Progenitor cell of endocrine pancreas (in vitro differentiated cells): ENCODE measurements at regions not wholly inside any gene's neighbourhood (a gene's known extent, or its start where the extent isn't known, plus 50 kb on each side); places are given as distances from the start of the nearest gene placed in this dataset.

Experiments
- DNase-seq: peaks from one replicate; pipeline ENCODE4 v3.0.0; 2021; ENCODE audit warnings: low spot score; ENCODE audit not compliant: unreplicated experiment
- H3K27ac Mint-ChIP-seq: 2 replicates; pipeline ENCODE4 v1.8.0; 2021; ENCODE audit warnings: mild to moderate bottlenecking, moderate library complexity, mixed read lengths
- H3K27me3 Mint-ChIP-seq: 2 replicates; pipeline ENCODE4 v1.8.0; 2021; ENCODE audit warnings: mixed read lengths
- H3K36me3 Mint-ChIP-seq: 2 replicates; pipeline ENCODE4 v1.8.0; 2022; ENCODE audit warnings: mixed read lengths; ENCODE audit not compliant: insufficient read depth
- H3K4me1 Mint-ChIP-seq: 2 replicates; pipeline ENCODE4 v1.8.0; 2021; ENCODE audit warnings: low read depth, mixed read lengths
- H3K4me3 Mint-ChIP-seq: 2 replicates; pipeline ENCODE4 v1.8.0; 2021; ENCODE audit warnings: low read depth, mild to moderate bottlenecking, moderate library complexity, mixed read lengths
- H3K9me3 Mint-ChIP-seq: 2 replicates; pipeline ENCODE4 v1.8.0; 2021; ENCODE audit warnings: low read depth, mixed read lengths
- TF ChIP-seq, protein P1 (sequence below): fragments of 200-600 bp; sonication (generic); IDR thresholded peaks from one replicate; pipeline ENCODE4 v1.5.0; 2021; ENCODE audit warnings: antibody characterized with exemption, mild to moderate bottlenecking; ENCODE audit not compliant: unreplicated experiment

DNA sequence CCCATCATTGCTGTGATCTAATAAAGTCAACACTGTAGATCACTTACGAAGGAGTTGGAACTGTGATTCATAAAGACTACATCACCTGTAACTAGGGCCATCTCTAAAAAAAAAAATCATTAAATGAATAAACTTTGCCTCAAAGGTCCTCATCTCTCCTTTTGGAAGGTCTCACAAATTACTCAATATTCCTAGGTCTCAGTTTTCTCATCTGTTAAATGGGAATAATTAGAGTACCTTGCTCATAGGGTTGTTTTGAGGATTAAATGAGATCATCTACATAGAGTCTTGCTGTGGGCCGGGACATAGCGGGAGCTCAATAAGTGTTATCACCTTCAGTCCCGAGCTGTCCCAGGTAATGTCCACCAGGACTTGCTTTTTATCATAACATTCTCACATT is 335.1 kb upstream of the PROK2 start:
- H3K4me1 Mint-ChIP-seq = no peaks in the 10 kb centered on the region
- TF ChIP-seq, protein P1, sequence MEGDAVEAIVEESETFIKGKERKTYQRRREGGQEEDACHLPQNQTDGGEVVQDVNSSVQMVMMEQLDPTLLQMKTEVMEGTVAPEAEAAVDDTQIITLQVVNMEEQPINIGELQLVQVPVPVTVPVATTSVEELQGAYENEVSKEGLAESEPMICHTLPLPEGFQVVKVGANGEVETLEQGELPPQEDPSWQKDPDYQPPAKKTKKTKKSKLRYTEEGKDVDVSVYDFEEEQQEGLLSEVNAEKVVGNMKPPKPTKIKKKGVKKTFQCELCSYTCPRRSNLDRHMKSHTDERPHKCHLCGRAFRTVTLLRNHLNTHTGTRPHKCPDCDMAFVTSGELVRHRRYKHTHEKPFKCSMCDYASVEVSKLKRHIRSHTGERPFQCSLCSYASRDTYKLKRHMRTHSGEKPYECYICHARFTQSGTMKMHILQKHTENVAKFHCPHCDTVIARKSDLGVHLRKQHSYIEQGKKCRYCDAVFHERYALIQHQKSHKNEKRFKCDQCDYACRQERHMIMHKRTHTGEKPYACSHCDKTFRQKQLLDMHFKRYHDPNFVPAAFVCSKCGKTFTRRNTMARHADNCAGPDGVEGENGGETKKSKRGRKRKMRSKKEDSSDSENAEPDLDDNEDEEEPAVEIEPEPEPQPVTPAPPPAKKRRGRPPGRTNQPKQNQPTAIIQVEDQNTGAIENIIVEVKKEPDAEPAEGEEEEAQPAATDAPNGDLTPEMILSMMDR = no peak

DNA sequence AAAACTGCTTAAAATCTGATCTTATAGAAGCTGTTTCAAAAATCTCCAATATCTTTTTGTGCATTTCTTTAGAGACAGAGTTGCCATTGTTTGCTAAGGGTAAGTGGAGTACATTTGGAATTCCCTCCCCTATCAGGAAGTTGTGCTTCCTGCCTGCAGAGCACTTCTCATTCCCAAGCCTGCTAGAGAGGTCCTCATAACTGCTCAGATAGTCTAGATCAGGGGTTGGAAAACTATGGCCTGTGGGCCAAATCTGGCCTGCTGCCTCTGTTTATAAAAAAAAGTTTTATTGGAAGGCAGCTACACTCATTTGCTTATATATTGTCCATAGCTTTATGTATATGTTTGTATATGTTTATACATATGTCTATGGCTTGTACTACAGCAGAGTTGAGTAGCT is 333.7 kb upstream of the PROK2 start:
- no peaks in the 10 kb centered on the region for H3K27me3 Mint-ChIP-seq
- no peak overlapping the region for H3K4me3 Mint-ChIP-seq
- H3K27ac Mint-ChIP-seq = peak overlapping the region; percentile 26
- H3K9me3 Mint-ChIP-seq = no peaks in the 10 kb centered on the region
- H3K36me3 Mint-ChIP-seq = no peaks in the 10 kb centered on the region
- TF ChIP-seq, protein P1 = no peak
- H3K4me1 Mint-ChIP-seq = no peaks in the 10 kb centered on the region
- no peak for DNase-seq

More for the DNA sequence above, 335.1 kb upstream of the PROK2 start:
- no peak for DNase-seq
- H3K4me3 Mint-ChIP-seq = no peak overlapping the region
- no peaks in the 10 kb centered on the region for H3K9me3 Mint-ChIP-seq
- no peaks in the 10 kb centered on the region for H3K36me3 Mint-ChIP-seq
- no peaks in the 10 kb centered on the region for H3K27me3 Mint-ChIP-seq
- no peak overlapping the region for H3K27ac Mint-ChIP-seq

DNA sequence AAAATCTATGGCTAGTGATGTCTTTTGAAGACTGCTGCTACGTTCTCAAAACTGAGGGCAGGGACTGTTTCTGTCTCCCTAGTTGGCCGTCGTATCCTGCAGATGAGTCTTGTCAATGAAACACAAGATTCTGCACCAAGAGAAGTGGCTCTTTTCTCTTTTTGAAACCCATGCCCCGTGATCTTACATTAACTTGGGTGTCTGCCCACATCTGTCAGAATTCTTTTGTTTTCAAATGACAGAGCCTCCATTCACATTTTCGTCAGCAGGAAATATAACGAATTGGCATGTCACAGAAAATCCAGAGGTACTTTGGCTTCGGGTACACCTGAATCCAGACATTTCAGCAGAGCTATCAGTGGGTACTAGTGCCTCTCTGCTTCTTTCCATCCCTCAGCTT is 331.3 kb upstream of the PROK2 start:
- Mint-ChIP-seq H3K4me1 (peaks cover 4% of the 10 kb centered on the region), H3K27ac (no peak overlapping the region), H3K36me3 (no peaks in the 10 kb centered on the region), H3K27me3 (peaks cover 3% of the 10 kb centered on the region), H3K9me3 (no peaks in the 10 kb centered on the region), H3K4me3 (no peak overlapping the region)
- TF ChIP-seq, protein P1 = no peak
- no peak for DNase-seq

DNA sequence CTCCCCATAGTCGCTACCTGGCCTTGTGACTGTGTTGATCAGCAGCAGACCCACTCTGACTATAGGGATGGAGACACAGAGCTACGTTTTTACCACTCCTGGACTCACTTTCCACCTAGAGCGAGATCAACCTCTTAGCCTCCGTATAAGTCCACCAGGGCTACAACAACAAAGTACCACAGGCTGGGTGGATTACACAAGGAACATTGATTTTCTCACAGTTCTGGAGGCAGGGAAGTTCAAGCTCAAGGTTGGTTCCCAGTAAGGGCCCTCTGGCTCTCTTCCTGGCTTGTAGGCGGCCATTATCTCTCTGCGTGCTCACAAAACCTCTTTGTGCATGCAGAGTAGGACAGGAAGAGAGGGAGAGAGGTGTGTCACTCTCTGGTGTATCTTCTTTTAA is 330.4 kb upstream of the PROK2 start:
- TF ChIP-seq, protein P1 = no peak
- Mint-ChIP-seq H3K27me3 (peaks cover 3% of the 10 kb centered on the region), H3K4me3 (no peak overlapping the region), H3K9me3 (no peaks in the 10 kb centered on the region), H3K4me1 (peaks cover 4% of the 10 kb centered on the region), H3K36me3 (no peaks in the 10 kb centered on the region), H3K27ac (no peak overlapping the region)
- no peak for DNase-seq

DNA sequence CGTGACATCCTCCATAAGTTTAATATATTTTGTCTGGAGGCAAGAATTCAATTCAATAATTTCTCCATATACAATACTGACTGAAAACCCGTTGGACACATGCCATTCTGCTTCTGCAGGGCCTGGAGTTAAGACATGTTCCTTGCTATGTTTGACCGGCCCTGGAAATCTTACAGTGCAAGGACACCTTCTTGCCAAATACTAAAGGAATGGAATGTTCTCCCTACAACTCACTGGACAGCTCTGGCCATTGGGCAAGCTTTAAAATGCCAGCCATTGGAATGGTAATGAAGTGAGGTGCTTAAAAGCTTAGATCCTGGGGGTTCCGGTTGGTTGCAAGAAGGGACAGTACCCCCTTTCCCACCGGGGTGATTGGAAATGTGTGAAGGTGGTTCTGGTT is 329.8 kb upstream of the PROK2 start:
- H3K4me3 Mint-ChIP-seq = no peak overlapping the region
- peaks cover 4% of the 10 kb centered on the region for H3K4me1 Mint-ChIP-seq
- H3K27me3 Mint-ChIP-seq = peaks cover 3% of the 10 kb centered on the region
- DNase-seq = no peak
- no peak overlapping the region for H3K27ac Mint-ChIP-seq
- no peaks in the 10 kb centered on the region for H3K9me3 Mint-ChIP-seq
- TF ChIP-seq, protein P1 = no peak
- no peaks in the 10 kb centered on the region for H3K36me3 Mint-ChIP-seq
